ENCODE measurements at regions not wholly inside any gene's neighbourhood (a gene's known extent, or its start where the extent isn't known, plus 50 kb on each side); places are given as distances from the start of the nearest gene placed in this dataset.

GRCh38 chr5:2105141-2105540 lies 222.4 kb upstream of the IRX4 start:
- TF ChIP-seq, protein P1, sequence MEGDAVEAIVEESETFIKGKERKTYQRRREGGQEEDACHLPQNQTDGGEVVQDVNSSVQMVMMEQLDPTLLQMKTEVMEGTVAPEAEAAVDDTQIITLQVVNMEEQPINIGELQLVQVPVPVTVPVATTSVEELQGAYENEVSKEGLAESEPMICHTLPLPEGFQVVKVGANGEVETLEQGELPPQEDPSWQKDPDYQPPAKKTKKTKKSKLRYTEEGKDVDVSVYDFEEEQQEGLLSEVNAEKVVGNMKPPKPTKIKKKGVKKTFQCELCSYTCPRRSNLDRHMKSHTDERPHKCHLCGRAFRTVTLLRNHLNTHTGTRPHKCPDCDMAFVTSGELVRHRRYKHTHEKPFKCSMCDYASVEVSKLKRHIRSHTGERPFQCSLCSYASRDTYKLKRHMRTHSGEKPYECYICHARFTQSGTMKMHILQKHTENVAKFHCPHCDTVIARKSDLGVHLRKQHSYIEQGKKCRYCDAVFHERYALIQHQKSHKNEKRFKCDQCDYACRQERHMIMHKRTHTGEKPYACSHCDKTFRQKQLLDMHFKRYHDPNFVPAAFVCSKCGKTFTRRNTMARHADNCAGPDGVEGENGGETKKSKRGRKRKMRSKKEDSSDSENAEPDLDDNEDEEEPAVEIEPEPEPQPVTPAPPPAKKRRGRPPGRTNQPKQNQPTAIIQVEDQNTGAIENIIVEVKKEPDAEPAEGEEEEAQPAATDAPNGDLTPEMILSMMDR (IDR thresholded peaks at IDR 0.05; ENCODE audit: low read length) = no peak
- TF ChIP-seq EZH2 (IDR thresholded peaks at IDR 0.05; ENCODE audit: borderline replicate concordance, low read length) = no peak

All from OCI-LY1 (cell line).